ENCODE measurements at regions not wholly inside any gene's neighbourhood (a gene's known extent, or its start where the extent isn't known, plus 50 kb on each side); places are given as distances from the start of the nearest gene placed in this dataset.

DNA sequence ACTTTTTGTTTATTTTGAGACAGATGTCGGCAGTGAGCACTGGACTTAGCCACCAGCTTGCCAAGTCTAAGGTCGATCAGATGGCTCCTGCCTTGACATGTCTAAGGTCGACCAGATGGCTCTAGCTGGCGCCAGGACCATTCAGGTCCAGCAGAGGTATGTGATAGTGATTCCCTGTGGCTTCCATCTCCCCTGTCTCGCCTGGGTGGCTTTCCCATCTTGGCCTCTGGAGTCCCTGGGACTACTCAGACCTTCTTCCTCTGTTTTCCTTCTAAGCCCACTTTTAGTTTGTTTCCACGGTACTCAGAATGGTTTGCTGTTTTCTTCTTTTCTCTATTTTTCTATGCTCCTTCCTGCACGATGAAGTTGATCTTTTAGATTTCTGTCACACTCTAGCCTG lies 1435.7 kb downstream of the UQCRFS1 start:
- no TSS peak for BruUV-seq (replicated peaks)
- DNase-seq (ENCODE audit: unreplicated experiment), result no peak
- Mint-ChIP-seq H3K4me1 (ENCODE audit: insufficient read depth, unreplicated experiment) (peaks cover 11% of the 10 kb centered on the region), H3K36me3 (ENCODE audit: insufficient read depth, unreplicated experiment) (peaks cover 57% of the 10 kb centered on the region), H3K9me3 (ENCODE audit: unreplicated experiment) (peaks cover 56% of the 10 kb centered on the region), H3K4me3 (ENCODE audit: unreplicated experiment) (no peak overlapping the region), H3K27ac (ENCODE audit: low read depth, unreplicated experiment) (no peak overlapping the region), H3K27me3 (ENCODE audit: insufficient read depth, unreplicated experiment) (no peaks in the 10 kb centered on the region)
- intact Hi-C loops (cut with micrococcal nuclease), result no loop called here
- POLR2A ChIA-PET, result interaction anchor here (0.7 to 1.1 kb wide), 2 partner anchors 16 to 267 kb away, joined by 3 read pairs; no protein-coding TSS in a partner anchor
- TF ChIP-seq CTCF (IDR thresholded peaks at IDR 0.05; ENCODE audit: unreplicated experiment), result no peak
- CTCF ChIA-PET, result interaction anchor here (0.8 kb wide), 1 partner anchor 13 kb away, joined by 4 read pairs; no protein-coding TSS in a partner anchor

- ChIA-PET CTCF (interaction anchor here (1.6 kb wide), 1 partner anchor 15 kb away, joined by 5 read pairs; no protein-coding TSS in a partner anchor), POLR2A (no interaction called here)
- no peak for TF ChIP-seq CTCF (IDR thresholded peaks at IDR 0.05; ENCODE audit: unreplicated experiment)
- H3K27me3 Mint-ChIP-seq (ENCODE audit: insufficient read depth, unreplicated experiment), result no peaks in the 10 kb centered on the region
- peaks cover 11% of the 10 kb centered on the region for H3K4me1 Mint-ChIP-seq (ENCODE audit: insufficient read depth, unreplicated experiment)
- BruUV-seq (replicated peaks), result no TSS peak
- H3K36me3 Mint-ChIP-seq (ENCODE audit: insufficient read depth, unreplicated experiment), result peaks cover 57% of the 10 kb centered on the region
- peaks cover 62% of the 10 kb centered on the region for H3K9me3 Mint-ChIP-seq (ENCODE audit: unreplicated experiment)
- H3K27ac Mint-ChIP-seq (ENCODE audit: low read depth, unreplicated experiment), result peak overlapping the region; percentile 54
- no peak for DNase-seq (ENCODE audit: unreplicated experiment)
- H3K4me3 Mint-ChIP-seq (ENCODE audit: unreplicated experiment), result no peak overlapping the region
- intact Hi-C loops (cut with micrococcal nuclease), result no loop called here
Observed at GRCh38 chr19:27776524-27776923, 1436.4 kb downstream of the UQCRFS1 start.

DNA sequence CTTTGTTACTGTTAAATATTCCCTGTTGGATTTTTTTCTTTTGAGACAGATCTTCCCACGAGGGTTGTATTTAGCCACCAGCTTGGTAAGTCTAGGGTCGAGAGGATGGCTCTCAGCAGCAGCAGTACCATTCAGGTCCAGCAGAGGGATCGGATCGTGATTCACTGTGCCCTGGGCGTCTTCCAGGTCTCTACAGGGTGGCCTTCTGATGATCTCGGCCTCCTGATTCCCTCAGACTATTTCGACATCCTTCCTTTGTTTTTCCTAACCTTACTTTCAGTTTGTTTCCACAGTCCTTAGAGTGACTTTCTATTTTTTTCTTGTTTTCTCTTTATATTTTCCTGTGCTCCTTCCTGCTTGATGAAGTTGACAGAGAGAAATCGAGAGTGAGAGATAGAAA lies 1436.9 kb downstream of the UQCRFS1 start:
- CTCF ChIA-PET, result interaction anchor here (1.6 kb wide), 1 partner anchor 16 kb away, joined by 5 read pairs; no protein-coding TSS in a partner anchor
- intact Hi-C loops (cut with micrococcal nuclease), result no loop called here
- no peak overlapping the region for H3K4me3 Mint-ChIP-seq (ENCODE audit: unreplicated experiment)
- peaks cover 57% of the 10 kb centered on the region for H3K36me3 Mint-ChIP-seq (ENCODE audit: insufficient read depth, unreplicated experiment)
- POLR2A ChIA-PET, result no interaction called here
- H3K27me3 Mint-ChIP-seq (ENCODE audit: insufficient read depth, unreplicated experiment), result no peaks in the 10 kb centered on the region
- peak; percentile 80 for DNase-seq (ENCODE audit: unreplicated experiment)
- peak; percentile 13 for TF ChIP-seq CTCF (IDR thresholded peaks at IDR 0.05; ENCODE audit: unreplicated experiment)
- no peak overlapping the region for H3K27ac Mint-ChIP-seq (ENCODE audit: low read depth, unreplicated experiment)
- H3K4me1 Mint-ChIP-seq (ENCODE audit: insufficient read depth, unreplicated experiment), result peaks cover 11% of the 10 kb centered on the region
- peaks cover 67% of the 10 kb centered on the region for H3K9me3 Mint-ChIP-seq (ENCODE audit: unreplicated experiment)
- no TSS peak for BruUV-seq (replicated peaks)

- Mint-ChIP-seq H3K27ac (ENCODE audit: low read depth, unreplicated experiment) (no peak overlapping the region), H3K9me3 (ENCODE audit: unreplicated experiment) (peaks cover 67% of the 10 kb centered on the region), H3K4me1 (ENCODE audit: insufficient read depth, unreplicated experiment) (peaks cover 6% of the 10 kb centered on the region), H3K27me3 (ENCODE audit: insufficient read depth, unreplicated experiment) (no peaks in the 10 kb centered on the region), H3K36me3 (ENCODE audit: insufficient read depth, unreplicated experiment) (peaks cover 57% of the 10 kb centered on the region), H3K4me3 (ENCODE audit: unreplicated experiment) (no peak overlapping the region)
- intact Hi-C loops (cut with micrococcal nuclease), result no loop called here
- BruUV-seq (replicated peaks), result no TSS peak
- POLR2A ChIA-PET, result no interaction called here
- DNase-seq (ENCODE audit: unreplicated experiment), result no peak
- CTCF ChIA-PET, result interaction anchor here (1.6 kb wide), 1 partner anchor 17 kb away, joined by 5 read pairs; no protein-coding TSS in a partner anchor
- peak; percentile 19 for TF ChIP-seq CTCF (IDR thresholded peaks at IDR 0.05; ENCODE audit: unreplicated experiment)
Observed at GRCh38 chr19:27775395-27775794, 1437.6 kb downstream of the UQCRFS1 start.
